RCC 7860 (cell line): ENCODE measurements at regions not wholly inside any gene's neighbourhood (a gene's known extent, or its start where the extent isn't known, plus 50 kb on each side); places are given as distances from the start of the nearest gene placed in this dataset.
A peak's percentile ranks its signal among the peaks of the same experiment; 100 is the strongest.
"Not testable (repeated sequence)": the region's sequence is repeated elsewhere in the genome, so short reads cannot be mapped to it uniquely, and the experiment has no call there.

Source experiments
- DNase-seq: peaks from one replicate; pipeline ENCODE4 v3.0.0-alpha.2; 2015; ENCODE audit warnings: low spot score
- FAIRE-seq: peaks from 2 replicates; lab custom pipeline; 2012; peaks lifted over from hg19 to GRCh38; lab: Jason Lieb, UNC

DNA sequence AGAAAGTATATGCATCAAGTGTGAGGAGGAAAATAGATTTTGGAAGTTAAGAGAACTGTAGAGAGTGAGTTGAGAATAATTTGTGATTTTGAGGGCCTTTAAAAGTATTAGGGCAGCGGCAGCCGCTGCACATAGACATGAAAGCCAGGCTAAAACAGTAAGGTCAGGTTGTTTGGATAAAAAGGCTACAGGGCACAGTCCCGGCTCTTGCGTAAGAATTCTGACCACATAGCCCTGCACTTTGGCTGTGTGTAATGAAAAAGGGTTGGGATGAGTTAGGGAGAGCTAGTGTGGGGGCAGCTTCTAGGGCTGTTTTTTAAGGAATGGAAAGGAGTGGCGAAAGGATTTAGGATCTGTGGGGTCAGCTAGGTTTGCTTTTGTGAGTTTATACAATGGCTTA is 130.8 kb downstream of the CCDC71L start:
- not testable (repeated sequence) for FAIRE-seq, DNase-seq

DNA sequence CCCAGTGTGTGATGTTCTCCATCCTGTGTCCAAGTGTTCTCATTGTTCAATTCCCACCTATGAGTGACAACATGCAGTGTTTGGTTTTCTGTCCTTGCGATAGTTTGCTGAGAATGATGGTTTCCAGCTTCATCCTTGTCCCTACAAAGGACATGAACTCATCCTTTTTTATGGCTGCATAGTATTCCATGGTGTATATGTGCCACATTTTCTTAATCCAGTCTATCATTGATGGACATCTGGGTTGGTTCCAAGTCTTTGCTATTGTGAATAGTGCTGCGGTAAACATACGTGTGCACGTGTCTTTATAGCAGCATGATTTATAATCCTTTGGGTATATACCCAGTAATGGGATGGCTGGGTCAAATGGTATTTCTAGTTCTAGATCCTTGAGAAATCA is 134.3 kb downstream of the CCDC71L start:
- not testable (repeated sequence) for FAIRE-seq, DNase-seq

DNA sequence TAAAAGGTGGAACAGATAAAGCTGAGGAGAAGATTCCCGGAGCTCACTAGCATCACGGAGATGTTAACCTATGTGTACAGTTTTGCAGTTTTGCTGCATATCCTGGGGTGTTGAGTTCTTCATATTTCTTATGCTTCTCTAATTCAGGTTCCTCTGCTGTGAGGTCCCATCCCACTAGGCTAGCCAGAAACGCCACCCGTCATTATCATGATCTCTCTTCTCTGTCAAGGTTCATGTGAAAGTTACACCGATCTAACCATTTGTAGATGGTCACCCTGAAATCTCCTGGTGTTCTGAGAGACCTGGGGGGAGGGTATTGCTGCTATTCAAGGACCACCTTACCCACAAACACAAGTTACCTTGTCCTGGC is 136.3 kb downstream of the CCDC71L start:
- DNase-seq (no peak), FAIRE-seq (no peak)

DNA sequence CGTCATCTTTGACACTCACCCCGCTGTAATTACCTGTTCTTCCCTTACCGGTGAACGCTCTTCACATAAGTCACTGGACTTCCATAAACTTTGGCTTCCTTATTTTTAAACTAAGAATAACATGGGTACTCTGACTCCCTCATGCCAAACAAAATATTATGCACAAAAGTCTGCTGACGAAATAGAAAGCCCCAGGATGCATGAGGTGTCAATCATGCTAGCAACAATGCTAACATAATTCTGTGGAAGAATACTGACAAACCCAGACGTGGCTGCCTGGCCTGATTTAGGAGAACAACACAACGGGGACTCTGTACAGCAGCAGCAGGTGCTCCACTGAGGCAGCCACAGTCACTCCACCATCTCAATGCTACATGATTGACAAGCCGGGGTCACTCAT is 137.5 kb downstream of the CCDC71L start:
- no peak for DNase-seq
- FAIRE-seq, result no peak

DNA sequence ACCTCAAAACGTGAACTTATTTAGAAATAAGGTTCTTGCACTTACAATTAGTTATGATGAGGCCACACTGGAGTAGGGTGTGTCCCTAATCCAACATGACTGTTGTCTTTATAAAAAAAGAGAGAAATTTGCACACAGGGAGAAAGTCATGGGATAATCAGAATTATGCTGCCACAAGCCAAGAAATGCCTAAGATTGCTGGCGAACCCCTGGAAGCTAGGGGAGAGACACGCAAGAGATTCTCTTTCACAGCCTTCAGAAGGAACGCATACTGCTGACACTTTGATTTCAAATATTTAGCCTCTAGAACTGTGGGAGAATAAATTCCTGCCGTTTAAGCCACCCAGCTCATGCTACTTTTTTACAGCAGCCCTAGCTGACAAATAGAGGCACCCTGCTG is 138.3 kb downstream of the CCDC71L start:
- DNase-seq (no peak), FAIRE-seq (no peak)

DNA sequence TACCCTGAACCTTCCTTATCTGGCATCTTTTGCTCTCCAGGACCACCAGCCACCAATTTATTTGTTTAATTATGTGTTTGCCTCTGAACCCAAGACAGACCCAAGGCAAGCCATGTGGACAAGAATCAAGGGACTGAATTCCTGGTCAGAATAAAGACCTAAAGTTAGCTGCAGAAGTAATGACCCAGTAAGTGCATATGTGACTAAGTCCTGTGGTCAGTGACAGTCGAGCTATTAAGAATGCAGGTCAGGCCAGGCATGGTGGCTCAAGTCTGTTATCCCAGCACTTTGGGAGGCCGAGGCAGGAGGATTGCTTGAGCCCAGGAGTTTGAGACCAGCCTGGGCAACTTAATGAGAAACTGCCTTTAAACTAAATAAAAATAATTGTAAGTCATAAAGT is 139.4 kb downstream of the CCDC71L start:
- DNase-seq (peak; percentile 74), FAIRE-seq (peak; percentile 80)

DNA sequence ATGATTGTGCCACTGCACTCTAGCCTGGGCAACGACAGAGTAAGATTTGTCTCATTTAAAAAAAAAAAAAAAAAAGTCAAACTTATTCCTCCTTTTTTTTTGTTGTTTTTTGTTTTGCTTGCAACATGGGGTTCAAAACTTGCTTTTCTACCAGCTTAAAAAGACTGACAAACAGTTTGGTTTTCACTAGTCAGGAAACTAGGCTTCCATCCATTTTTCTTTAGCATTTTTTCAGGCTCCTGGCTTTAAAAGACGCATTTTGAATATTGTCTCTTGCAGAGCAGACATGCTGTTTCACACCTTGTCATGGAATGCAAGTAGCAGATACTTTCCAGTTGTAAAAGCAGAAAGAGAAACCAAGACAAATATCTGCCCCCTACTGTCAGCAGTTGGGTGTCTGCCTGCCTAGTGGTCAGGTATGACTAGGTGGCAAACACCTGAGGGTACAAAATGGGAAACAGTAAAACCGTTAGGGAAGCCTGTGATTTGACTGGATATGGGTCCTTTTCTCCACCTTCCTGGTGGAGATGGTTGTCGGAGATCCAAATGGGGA is 139.9 kb downstream of the CCDC71L start:
- DNase-seq (no peak), FAIRE-seq (no peak)

DNA sequence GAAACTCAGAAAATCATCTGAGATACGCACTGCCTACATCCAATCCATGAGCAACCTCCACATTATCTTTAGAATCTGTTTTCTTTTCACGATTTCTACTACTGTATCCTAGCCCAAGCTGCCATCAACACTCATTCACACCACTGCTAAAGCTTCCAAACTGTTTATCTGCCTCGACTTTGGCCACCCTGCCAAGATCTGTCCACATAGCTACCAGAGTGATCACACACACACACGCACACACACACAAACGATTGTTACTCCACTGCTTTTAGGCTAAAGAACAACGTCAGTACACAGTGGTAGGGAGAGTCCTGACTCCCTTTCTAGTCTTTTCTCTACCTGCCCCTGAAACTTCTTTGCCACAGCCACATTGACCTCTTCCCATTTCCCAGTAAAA is 142.0 kb downstream of the CCDC71L start:
- DNase-seq (no peak), FAIRE-seq (no peak)

DNA sequence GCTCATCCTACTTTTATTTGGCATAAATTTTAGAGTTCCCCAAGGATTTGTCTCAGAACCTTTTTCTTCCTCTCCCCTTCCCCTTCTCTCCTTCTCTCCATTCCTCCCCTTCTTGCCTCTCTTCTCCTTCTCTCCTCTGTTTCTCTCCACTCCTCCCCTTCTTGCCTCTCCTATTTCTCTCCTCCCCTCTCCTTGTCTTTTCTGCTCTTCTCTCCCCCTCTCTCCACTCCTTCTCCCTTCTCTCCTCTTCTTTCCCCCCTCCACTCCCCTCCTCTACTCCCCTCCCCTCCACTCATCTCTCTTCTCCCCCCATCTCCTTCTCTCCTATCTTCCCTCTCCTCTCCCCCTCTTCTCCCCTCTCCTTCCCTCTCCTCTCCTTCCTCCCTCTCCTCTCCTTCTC is 142.7 kb downstream of the CCDC71L start:
- DNase-seq, result no peak
- no peak for FAIRE-seq

DNA sequence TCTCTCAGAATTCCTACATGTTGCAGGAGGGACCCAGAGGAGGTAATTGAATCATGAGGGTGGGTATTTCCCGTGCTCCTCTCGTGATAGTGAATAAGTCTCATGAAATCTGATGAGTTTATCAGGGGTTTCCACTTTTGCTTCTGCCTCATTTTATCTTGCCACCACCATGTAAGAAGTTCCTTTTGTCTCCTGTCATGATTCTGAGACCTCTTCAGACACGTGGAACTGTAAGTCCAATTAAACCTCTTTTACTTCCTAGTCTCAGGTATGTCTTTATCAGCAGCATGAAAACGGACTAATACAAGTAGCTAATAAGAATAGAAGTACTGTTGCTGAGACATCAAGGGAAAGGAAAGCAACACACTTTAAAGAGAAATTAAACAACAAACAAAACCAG is 143.4 kb downstream of the CCDC71L start:
- no peak for FAIRE-seq
- DNase-seq, result no peak

DNA sequence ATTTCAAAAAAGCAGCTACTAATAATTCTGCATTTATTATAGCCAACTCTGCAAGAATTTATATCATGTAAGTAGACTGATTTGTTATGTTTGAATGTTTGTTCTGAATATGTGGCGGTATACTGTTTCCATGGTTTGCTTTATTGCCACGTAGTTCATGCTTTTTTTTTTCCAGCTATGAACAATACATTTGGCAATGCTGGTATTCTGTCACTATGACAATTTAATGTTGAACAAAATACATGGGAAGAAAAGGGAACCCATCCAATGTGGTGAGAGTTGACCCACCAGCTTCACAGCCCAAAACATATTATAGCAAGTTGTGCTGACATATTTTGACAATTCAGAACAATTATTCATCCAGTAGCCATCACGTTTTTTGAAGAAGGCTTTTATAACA is 145.6 kb downstream of the CCDC71L start:
- FAIRE-seq (no peak), DNase-seq (no peak)

DNA sequence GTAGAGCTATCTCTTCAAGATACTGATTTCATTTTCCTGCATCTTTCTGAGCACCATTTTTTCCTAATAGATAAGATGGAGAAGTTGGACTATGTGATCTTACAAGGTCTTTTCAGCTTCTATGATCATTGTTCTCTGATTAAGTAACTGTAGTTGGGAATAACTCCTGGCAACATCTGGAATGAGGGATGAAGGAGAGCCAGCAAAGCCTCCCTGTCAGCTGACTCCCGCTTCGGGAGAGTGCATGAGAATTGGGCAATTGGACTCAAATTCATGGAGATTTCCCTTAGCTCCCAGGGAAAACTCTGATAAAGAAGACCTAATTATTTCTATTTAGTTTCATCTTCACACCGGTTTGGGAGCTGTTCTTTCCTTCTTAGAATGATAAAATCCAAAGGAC is 146.1 kb downstream of the CCDC71L start:
- DNase-seq (no peak), FAIRE-seq (no peak)

DNA sequence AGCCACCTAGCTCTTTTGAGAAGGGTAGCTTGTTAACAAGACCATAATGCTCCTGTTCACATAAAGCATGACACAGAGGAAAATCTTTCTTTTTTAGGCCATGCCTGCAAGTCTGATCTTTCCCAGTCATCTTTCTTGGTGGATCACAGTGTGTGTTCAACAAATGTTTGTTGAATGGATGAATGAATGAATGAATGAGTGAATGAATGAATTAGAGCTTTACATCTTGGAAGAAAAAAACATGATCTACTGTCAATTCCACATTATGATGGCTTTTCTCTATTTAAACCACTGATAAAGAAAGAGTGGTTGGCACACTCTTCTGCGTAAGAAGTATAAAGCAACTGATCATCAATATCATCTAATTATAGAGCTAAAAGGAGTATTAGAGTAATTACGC is 148.7 kb downstream of the CCDC71L start:
- FAIRE-seq (no peak), DNase-seq (no peak)

DNA sequence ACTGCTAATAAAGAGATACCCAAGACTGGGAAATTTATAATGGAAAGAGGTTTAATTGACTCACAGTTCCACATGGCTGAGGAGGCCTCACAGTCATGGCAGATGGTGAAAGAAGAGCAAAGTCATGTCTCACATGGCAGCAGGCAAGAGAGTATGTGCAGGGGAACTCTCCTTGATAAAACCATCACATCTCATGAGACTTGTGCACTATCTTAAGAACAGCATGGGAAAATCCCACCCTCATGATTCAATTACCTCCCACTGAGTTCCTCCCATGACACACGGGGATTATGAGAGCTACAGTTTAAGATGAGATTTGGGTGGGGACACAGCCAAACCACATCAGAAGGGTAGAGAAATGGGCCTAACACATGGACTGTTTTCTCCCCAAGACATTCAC is 156.3 kb downstream of the CCDC71L start:
- FAIRE-seq, result no peak
- DNase-seq, result peak; percentile 49

DNA sequence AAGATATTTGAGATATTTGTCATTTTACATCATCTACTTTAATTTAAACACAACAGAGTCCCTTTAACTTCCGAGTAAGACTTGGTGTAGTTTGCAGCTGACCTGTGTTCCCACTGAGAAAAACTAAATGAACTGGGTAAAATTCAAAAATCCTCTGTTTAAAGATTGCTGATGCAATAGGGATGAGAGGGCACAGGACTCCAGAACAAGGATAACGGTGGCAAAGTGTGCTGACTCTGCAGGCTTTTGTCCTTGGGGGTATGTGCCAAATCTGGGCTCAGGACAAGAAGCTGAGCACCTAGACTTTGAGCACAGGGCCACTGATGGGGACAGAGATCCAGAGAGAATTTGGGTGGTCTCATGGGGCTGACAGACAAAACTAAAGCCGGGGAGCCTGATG is 156.8 kb downstream of the CCDC71L start:
- no peak for DNase-seq
- no peak for FAIRE-seq

DNA sequence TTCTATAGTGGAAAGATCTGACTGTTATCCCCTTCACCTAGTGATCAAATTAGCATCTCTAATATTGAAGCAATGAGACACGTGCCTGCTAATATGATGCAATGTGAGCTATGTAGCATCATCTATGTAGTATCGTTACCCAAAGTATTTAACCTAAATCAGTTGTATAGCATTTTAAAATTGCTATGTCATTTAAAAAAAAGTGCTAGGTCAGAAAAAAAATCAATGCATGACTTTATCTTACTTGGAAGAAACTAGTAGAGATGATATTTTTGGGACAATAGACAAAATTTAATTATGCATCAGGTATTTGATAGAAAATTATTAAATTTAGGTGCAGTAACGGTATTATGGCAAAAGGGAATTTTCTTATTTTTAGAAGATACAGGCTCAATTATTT is 157.3 kb downstream of the CCDC71L start:
- DNase-seq, result no peak
- no peak for FAIRE-seq

DNA sequence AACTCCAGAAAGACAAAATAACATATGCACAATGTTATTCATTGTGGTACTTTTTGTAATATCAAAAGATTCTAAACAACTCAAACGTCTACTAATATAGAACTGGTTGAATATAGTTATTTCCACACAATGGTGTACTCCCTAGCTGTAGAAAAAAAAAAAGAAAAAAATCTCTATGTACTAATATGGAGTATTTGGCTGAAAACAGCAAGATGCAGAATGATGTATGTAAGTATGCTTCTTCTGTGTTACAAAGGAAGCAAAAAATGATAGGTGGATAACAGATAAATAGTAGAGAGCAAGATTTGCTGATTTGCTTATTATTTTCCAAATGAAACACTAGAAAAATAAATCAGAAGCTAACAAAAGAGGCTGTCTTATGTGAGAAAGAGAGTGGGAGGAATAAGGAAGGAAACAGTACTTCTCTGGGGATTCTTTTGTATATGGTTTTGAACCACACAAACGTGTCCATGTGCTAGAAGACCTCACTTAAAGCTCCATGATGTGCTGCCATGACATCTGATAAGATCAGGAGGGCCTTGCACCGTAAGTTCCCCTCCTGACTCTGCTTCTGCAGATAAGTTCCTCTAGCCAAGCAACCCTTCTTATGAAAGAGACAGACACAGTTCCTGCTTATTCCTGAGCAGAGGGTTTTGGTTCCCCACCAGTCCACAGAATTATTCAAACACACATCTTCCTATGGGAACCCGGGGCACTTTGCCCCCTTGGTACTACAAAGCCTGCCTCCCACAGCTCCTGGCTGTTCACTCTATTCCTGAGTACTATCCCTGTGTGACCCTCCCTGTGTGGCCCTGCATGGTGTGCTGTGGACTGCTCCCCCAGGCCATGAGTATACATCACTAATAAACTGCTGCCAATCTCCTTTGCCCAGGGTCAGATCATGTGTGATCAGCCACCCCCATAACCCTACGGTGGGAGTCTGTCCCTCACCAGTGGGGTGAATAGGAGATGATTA is 159.1 kb downstream of the CCDC71L start:
- FAIRE-seq (no peak), DNase-seq (no peak)

DNA sequence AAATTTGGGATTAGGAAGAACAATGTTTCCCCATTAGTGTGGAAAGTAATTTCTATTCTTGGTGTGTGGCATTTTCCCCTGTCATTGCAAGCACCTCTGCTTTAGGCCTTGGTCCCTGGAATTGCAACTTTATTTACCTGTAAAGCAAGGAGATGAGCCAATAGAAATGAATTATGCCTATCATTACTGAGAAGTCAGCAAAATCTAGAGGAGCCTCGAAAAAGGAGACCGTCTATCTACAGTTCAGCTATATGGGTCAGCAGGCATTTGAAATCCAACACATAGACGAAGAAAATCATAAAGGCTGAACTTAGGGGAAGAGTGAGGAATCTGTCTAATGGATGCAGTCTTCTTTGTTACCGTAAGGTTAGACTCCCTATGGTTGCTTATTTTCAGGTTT is 161.1 kb downstream of the CCDC71L start:
- no peak for DNase-seq
- no peak for FAIRE-seq

DNA sequence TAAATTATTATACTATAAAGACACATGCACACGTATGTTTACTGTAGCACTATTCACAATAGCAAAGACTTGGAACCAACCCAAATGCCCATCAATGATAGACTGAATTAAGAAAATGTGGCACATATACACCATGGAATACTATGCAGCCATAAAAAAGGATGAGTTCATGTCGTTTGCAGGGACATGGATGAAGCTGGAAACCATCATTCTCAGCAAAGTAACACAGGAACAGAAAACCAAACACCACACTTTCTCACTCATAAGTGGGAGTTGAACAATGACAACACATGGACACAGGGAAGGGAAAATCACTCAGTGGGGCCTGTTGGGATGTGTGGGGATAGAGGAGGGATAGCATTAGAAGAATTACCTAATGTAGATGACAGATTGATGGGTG is 163.0 kb downstream of the CCDC71L start:
- not testable (repeated sequence) for FAIRE-seq, DNase-seq

DNA sequence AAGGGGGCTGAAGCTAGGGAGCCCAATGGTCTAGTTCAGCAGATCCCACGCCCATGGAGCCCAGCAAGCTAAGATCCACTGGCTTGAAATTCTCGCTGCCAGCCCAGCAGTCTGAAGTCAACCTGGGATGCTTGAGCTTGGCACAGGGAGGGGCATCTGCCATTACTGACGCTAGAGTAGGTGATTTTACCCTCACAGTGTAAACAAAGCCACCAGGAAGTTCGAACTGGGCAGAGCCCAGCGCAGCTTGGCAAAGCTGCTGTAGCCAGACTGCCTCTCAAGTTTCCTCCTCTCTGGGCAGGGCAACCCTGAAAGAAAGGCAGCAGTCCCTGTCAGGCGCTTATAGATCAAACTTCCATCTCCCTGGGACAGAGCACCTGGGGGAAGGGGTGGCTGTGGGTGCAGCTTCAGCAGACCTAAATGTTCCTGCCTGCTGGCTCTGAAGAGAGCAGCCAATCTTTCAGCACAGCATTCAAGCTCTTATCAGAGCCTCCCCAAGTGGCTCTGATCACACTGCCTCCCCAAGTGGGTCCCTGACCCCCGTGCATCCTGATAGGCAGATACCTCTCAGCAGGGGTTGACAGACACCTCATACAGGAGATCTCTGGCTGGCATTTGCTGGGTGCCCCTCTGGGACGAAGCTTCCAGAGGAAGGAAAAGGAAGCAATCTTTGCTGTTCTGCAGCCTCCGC is 167.8 kb downstream of the CCDC71L start:
- FAIRE-seq (no peak), DNase-seq (no peak)

DNA sequence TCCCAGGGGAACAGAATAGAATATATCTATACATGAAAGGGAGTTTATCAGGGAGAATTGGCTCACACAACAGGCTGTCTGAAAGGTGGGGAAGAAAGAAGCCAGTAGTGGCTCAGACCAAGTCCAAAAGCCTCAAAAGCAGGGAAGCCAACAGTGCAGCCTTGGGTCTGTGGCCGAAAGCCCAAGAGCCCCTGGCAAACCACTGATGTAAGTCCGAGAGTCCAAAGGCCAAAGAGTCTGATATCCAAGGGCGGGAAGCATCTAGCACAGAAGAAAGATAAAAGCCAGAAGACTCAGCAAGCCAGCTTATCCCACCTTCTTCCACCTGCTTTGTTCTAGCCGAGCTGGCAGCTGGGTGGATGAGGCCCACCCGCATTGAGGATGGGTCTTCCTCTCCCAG is 172.5 kb downstream of the CCDC71L start:
- no peak for FAIRE-seq

DNA sequence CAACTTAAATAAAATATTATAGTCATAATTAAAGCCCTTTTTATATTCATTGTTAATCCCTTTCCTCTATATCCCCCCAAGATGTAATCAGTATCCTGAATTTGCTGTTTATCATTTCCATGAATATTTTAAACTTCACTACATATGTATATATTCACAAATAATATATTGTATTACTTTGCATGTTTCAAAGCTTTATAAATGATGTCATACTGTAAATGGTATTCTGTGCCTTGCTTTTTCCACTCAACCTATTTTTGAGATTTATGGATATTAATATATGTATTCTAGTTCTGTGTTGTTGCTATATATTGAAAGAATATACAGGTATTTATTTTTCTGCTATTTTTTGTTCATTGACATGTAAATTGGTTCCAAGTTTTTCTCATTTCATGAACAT is 173.1 kb downstream of the CCDC71L start:
- DNase-seq (no peak), FAIRE-seq (peak; percentile 2)

More for the DNA sequence above, 172.5 kb downstream of the CCDC71L start:
- DNase-seq, result no peak
